ENCODE measurements at regions not wholly inside any gene's neighbourhood (a gene's known extent, or its start where the extent isn't known, plus 50 kb on each side); places are given as distances from the start of the nearest gene placed in this dataset.

DNA sequence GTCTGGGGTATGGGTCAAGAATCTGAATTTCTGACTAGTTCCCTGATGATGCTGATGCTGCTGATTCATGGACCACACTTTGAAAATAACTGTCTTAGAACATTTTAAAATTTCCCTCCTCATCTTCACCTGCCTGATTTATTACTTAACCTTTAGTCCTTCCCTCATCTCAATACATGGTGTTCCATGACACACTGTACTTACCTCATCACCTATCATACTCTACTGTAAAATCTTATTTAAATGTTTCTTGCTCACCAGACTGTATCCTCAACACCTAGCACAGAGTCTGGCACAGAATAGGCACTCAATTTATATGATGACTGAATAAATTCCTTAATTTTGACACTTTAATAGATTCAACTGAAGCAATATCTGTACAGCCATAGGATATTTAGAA, 95.7 kb downstream of the FAM161A start:
- no peak overlapping the region for H3K27ac ChIP-seq
- no peak for DNase-seq
- no peak overlapping the region for H3K4me3 ChIP-seq
- H3K36me3 ChIP-seq, result no peaks in the 10 kb centered on the region
- intact Hi-C loops (cut with DNase I), result no loop called here
- peaks cover 0 to 8% (median 8%) of the 10 kb centered on the region in 3 donors for H3K4me1 ChIP-seq
- TF ChIP-seq, protein P1, sequence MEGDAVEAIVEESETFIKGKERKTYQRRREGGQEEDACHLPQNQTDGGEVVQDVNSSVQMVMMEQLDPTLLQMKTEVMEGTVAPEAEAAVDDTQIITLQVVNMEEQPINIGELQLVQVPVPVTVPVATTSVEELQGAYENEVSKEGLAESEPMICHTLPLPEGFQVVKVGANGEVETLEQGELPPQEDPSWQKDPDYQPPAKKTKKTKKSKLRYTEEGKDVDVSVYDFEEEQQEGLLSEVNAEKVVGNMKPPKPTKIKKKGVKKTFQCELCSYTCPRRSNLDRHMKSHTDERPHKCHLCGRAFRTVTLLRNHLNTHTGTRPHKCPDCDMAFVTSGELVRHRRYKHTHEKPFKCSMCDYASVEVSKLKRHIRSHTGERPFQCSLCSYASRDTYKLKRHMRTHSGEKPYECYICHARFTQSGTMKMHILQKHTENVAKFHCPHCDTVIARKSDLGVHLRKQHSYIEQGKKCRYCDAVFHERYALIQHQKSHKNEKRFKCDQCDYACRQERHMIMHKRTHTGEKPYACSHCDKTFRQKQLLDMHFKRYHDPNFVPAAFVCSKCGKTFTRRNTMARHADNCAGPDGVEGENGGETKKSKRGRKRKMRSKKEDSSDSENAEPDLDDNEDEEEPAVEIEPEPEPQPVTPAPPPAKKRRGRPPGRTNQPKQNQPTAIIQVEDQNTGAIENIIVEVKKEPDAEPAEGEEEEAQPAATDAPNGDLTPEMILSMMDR (IDR thresholded peaks at IDR 0.05), result no peak
- no peak for FAIRE-seq
- no peaks in the 10 kb centered on the region for H3K9me3 ChIP-seq
- H3K27me3 ChIP-seq, result no peaks in the 10 kb centered on the region
- no peak for ATAC-seq

DNA sequence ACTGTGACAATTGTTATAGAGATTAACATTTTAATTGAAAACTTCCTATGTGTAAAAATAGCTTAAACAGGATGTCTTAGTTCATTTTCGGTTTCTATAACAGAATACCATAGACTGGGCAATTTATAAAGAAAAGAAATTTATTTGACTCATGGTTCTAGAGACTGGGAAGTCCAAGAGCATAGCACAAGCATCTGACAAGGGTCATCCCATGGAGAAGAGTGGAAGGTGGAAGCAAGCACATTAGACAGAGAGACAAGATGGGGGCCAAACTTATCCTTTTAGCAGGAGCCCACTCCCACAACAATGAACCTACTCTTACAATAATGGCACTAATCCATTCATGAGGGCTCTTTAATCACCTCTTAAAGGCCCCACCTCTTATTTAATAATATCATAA, 100.3 kb downstream of the FAM161A start:
- Histone ChIP-seq H3K9me3 (no peaks in the 10 kb centered on the region), H3K4me1 (no peaks in the 10 kb centered on the region), H3K27me3 (no peaks in the 10 kb centered on the region), H3K4me3 (no peak overlapping the region), H3K36me3 (no peaks in the 10 kb centered on the region), H3K27ac (no peak overlapping the region)
- TF ChIP-seq, protein P1 (IDR thresholded peaks at IDR 0.05), result no peak
- intact Hi-C loops (cut with DNase I), result no loop called here
- DNase-seq, result no peak
- no peak for ATAC-seq
- FAIRE-seq, result no peak
- 88 to 91% methylated on average over 1 of the region's 1 CpG for WGBS, 2 donors

DNA sequence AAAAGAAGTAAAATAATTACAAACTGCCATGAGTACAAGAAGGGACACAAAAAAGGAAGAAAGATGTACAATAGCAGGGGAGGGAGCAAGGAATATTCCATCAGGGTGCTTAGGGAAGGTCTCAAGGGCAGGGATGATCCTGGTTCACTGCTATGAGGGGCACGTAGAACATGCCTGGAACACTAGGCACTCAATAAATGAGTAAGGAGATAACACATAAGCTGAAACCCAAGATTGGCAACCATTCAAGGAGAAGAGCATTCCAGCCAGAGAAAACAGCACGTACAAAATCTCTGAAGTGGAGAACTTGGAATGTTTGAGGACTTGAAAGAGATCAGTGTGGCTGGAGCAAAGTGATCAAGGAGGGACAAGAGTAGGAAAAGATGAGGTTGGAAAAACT, 103.2 kb downstream of the FAM161A start:
- intact Hi-C loops (cut with DNase I), result no loop called here
- H3K4me1 ChIP-seq, result no peaks in the 10 kb centered on the region
- FAIRE-seq, result no peak
- no peaks in the 10 kb centered on the region for H3K27me3 ChIP-seq
- no peak overlapping the region for H3K4me3 ChIP-seq
- H3K27ac ChIP-seq, result no peak overlapping the region
- no peaks in the 10 kb centered on the region for H3K36me3 ChIP-seq
- WGBS, 2 donors, result 22 to 37% methylated on average over 2 of the region's 2 CpGs
- no peak for DNase-seq
- ATAC-seq, result no peak
- TF ChIP-seq, protein P1 (IDR thresholded peaks at IDR 0.05), result no peak
- no peaks in the 10 kb centered on the region for H3K9me3 ChIP-seq

DNA sequence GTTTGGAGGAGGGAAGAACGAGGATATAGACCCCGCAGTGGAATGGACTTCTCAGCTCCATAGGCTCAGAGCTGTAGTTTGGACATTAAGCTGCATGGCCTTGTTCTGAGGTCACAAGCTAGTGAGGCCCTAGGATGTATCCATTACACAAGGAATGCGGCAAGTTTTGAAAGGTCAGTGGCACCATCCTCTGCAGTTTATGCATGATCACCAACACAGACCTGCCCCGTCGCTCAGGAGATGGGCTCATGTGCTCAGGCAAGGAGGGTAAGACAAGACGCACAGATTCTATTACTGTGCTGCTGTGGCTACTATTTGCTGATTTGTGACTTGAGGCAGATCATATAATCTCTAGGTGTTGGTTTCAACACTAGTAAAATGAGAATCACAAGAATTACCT, 110.9 kb downstream of the FAM161A start:
- TF ChIP-seq, protein P1 (IDR thresholded peaks at IDR 0.05), result no peak
- no peak for FAIRE-seq
- Histone ChIP-seq H3K36me3 (no peaks in the 10 kb centered on the region), H3K4me3 (no peak overlapping the region), H3K27ac (no peak overlapping the region), H3K27me3 (no peaks in the 10 kb centered on the region), H3K9me3 (no peaks in the 10 kb centered on the region), H3K4me1 (no peaks in the 10 kb centered on the region)
- WGBS, 2 donors, result 94% methylated on average over 6 of the region's 6 CpGs
- ATAC-seq, result no peak
- intact Hi-C loops (cut with DNase I), result no loop called here
- no peak for DNase-seq

DNA sequence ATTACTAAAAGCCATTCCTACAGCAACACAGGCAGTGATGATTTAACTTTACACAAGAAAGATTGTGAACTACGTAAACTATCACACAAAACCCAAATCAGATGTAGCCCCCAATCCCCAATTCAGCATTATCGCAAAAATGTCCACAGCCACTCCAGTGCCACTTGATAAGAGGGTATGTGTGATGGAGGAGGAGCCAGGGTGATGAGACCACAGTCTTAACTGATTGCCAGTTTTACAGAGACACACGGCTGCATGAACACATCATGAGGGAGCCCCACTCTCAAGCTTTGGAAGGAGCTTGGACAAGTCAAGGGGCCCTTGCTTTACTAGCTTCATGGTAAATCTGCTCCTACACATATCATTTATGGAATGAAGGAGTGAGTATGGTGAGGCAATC, 116.0 kb downstream of the FAM161A start:
- Histone ChIP-seq H3K4me3 (no peak overlapping the region), H3K9me3 (no peaks in the 10 kb centered on the region), H3K27me3 (no peaks in the 10 kb centered on the region), H3K27ac (no peak overlapping the region), H3K4me1 (no peaks in the 10 kb centered on the region), H3K36me3 (no peaks in the 10 kb centered on the region)
- intact Hi-C loops (cut with DNase I), result no loop called here
- WGBS, 2 donors, result 78 to 84% methylated on average over 3 of the region's 3 CpGs
- TF ChIP-seq, protein P1 (IDR thresholded peaks at IDR 0.05), result no peak
- FAIRE-seq (no peak), ATAC-seq (no peak), DNase-seq (no peak)

All from pancreas (tissue), 10 donors.